HepG2 (cell line): ENCODE measurements at regions not wholly inside any gene's neighbourhood (a gene's known extent, or its start where the extent isn't known, plus 50 kb on each side); places are given as distances from the start of the nearest gene placed in this dataset.

Experiments used
- ATAC-seq: fragments of 200-7000 bp; cut with Tn5 transposase; 3 replicates; pipeline ENCODE4 v1.9.1; 2020; ENCODE audit warnings: mild to moderate bottlenecking, moderate library complexity
- BruUV-seq: library from RNA; stranded (reverse); fragments of 400-500 nt; replicated peaks from 2 replicates; lab custom pipeline; 2021; lab: Mats Ljungman, UMichigan
- CTCF ChIA-PET: fragments of 300-600 bp; formaldehyde crosslinking; extraction: SDS; loops from one replicate; lab custom pipeline; 2021; ENCODE audit warnings: low total read pairs, inconsistent platforms, low intra/inter-chr PET ratio; lab: Yijun Ruan, JAX
- POLR2A ChIA-PET: fragments of 350-600 bp; sonication (Branson Sonifier 250); formaldehyde crosslinking; loops from one replicate; lab custom pipeline; 2020; ENCODE audit warnings: antibody characterized with exemption, inconsistent platforms; lab: Yijun Ruan, JAX
- DNase-seq: peaks from one replicate; pipeline ENCODE4 v3.0.0-alpha.2; 2015; ENCODE audit warnings: low spot score
- FAIRE-seq: peaks from 3 replicates; lab custom pipeline; 2011; peaks lifted over from hg19 to GRCh38; lab: Jason Lieb, UNC
- H2AFZ ChIP-seq: one replicate; pipeline ENCODE4 v1.6.1; 2011; ENCODE audit warnings: low read length, inconsistent platforms
- H3K27ac ChIP-seq: fragments of 300-600 bp; 3 replicates; pipeline ENCODE4 v1.8.0; 2011; ENCODE audit warnings: mixed run types, mild to moderate bottlenecking, mixed read lengths, low read length, inconsistent platforms; ENCODE audit not compliant: insufficient read depth; ENCODE audit errors: extremely low read length
- H3K27me3 ChIP-seq, 2 experiments: fragments of 200-600 bp in 1 of 2; 2 replicates in 1 of 2; 3 replicates in 1 of 2; pipeline versions ENCODE4 v1.6.0 to v1.8.0; 2011; ENCODE audit warnings: low read length in 2 of 2, mild to moderate bottlenecking in 2 of 2, moderate library complexity in 2 of 2, inconsistent platforms in 1 of 2; ENCODE audit not compliant: insufficient read depth in 2 of 2, control insufficient read depth in 1 of 2
- H3K36me3 ChIP-seq, 2 experiments: fragments of 200-600 bp in 1 of 2; replicated peaks in 1 of 2; 2 replicates in 1 of 2; 3 replicates in 1 of 2; pipeline versions ENCODE4 v1.5.1 to v1.8.0; 2011; ENCODE audit warnings: low read length in 2 of 2, inconsistent platforms in 1 of 2; ENCODE audit not compliant: insufficient read depth in 2 of 2, control insufficient read depth in 1 of 2
- H3K4me1 ChIP-seq: 2 replicates; pipeline ENCODE4 v1.5.1; 2012; ENCODE audit warnings: low read length, inconsistent platforms; ENCODE audit not compliant: insufficient read depth
- H3K4me2 ChIP-seq: 2 replicates; pipeline ENCODE4 v1.6.0; 2011; ENCODE audit warnings: low read depth, low read length, inconsistent platforms
- H3K4me3 ChIP-seq, 3 experiments: fragments of 200-600 bp in 1 of 3; sonication (generic), shearing (Covaris generic) in 1 of 3; replicated peaks in 1 of 3; 2 replicates each; pipeline ENCODE4 v1.5.1; 2011 to 2016; ENCODE audit warnings: low read length in 3 of 3, inconsistent platforms in 2 of 3, low read depth in 2 of 3, mild to moderate bottlenecking in 2 of 3, control low read depth in 1 of 3, mixed read lengths in 1 of 3; ENCODE audit not compliant: insufficient read depth in 1 of 3
- H3K79me2 ChIP-seq: one replicate; pipeline ENCODE4 v1.6.1; 2011; ENCODE audit warnings: low read length, inconsistent platforms; ENCODE audit not compliant: insufficient read depth
- H3K9ac ChIP-seq: 2 replicates; pipeline ENCODE4 v1.6.0; 2011; ENCODE audit warnings: mild to moderate bottlenecking, low read depth, low read length, inconsistent platforms; ENCODE audit not compliant: insufficient read depth
- H3K9me3 ChIP-seq: 2 replicates; pipeline ENCODE4 v1.5.1; 2012; ENCODE audit warnings: mild to moderate bottlenecking, low read length
- H4K20me1 ChIP-seq: 2 replicates; pipeline ENCODE4 v1.6.0; 2011; ENCODE audit warnings: inconsistent platforms, mild to moderate bottlenecking, low read length, moderate library complexity; ENCODE audit not compliant: insufficient read depth
- AHR ChIP-seq: IDR thresholded peaks from 2 replicates; pipeline ENCODE4 v1.6.1; 2018; ENCODE audit warnings: missing genetic modification reagents, missing compliant biosample characterization
- ARID2 ChIP-seq: sonication (generic); formaldehyde crosslinking; IDR thresholded peaks from 2 replicates; pipeline ENCODE4 v1.8.1; 2022; ENCODE audit warnings: mild to moderate bottlenecking, missing genetic modification reagents, borderline replicate concordance
- BRF2 ChIP-seq: sonication (generic); formaldehyde crosslinking; IDR thresholded peaks from 2 replicates; pipeline ENCODE4 v1.8.1; 2022; ENCODE audit warnings: mild to moderate bottlenecking, missing genetic modification reagents
- CEBPZ ChIP-seq: IDR thresholded peaks from 2 replicates; pipeline ENCODE4 v1.6.1; 2012; ENCODE audit warnings: low read length, improper control_type of control experiment
- CREBL2 ChIP-seq: sonication (generic); formaldehyde crosslinking; IDR thresholded peaks from 2 replicates; pipeline ENCODE4 v1.8.1; 2023; ENCODE audit warnings: missing genetic modification reagents, mild to moderate bottlenecking, borderline replicate concordance
- FOXJ3 ChIP-seq: sonication (generic); formaldehyde crosslinking; IDR thresholded peaks from 2 replicates; pipeline ENCODE4 v1.4.0; 2020; ENCODE audit warnings: missing genetic modification reagents, mild to moderate bottlenecking, borderline replicate concordance
- GLI4 ChIP-seq: sonication (generic); formaldehyde crosslinking; IDR thresholded peaks from 2 replicates; pipeline ENCODE4 v1.5.1; 2020; ENCODE audit warnings: missing genetic modification reagents, mild to moderate bottlenecking, moderate library complexity, borderline replicate concordance
- HMGA1 ChIP-seq: sonication (generic); formaldehyde crosslinking; conservative IDR thresholded peaks from 2 replicates; pipeline ENCODE4 v1.4.0; 2020; ENCODE audit warnings: missing genetic modification reagents
- HNRNPUL1 ChIP-seq: fragments of 200-400 bp; formaldehyde crosslinking; IDR thresholded peaks from 2 replicates; pipeline ENCODE4 v1.6.1; 2017; ENCODE audit warnings: low read depth, mild to moderate bottlenecking, low read length, moderate library complexity
- KDM6A ChIP-seq: IDR thresholded peaks from 2 replicates; pipeline ENCODE4 v1.6.1; 2016; ENCODE audit warnings: low read depth
- POGK ChIP-seq: sonication (generic); formaldehyde crosslinking; conservative IDR thresholded peaks from 2 replicates; pipeline ENCODE4 v1.8.0; 2022; ENCODE audit warnings: mild to moderate bottlenecking, moderate library complexity, missing genetic modification reagents
- RBFOX2 ChIP-seq: fragments of 200-400 bp; formaldehyde crosslinking; IDR thresholded peaks from 2 replicates; pipeline ENCODE4 v1.6.1; 2017; ENCODE audit warnings: low read depth, mild to moderate bottlenecking, low read length
- SP5 ChIP-seq: IDR thresholded peaks from 2 replicates; pipeline ENCODE4 v1.6.1; 2016; ENCODE audit warnings: low read depth, borderline replicate concordance
- THAP7 ChIP-seq: sonication (generic); formaldehyde crosslinking; IDR thresholded peaks from 2 replicates; pipeline ENCODE4 v1.8.1; 2023; ENCODE audit warnings: mild to moderate bottlenecking, missing genetic modification reagents
- YY1 ChIP-seq: IDR thresholded peaks from 2 replicates; pipeline ENCODE4 v1.6.1; 2011; ENCODE audit warnings: low read length, low read depth, moderate library complexity, mild to moderate bottlenecking; ENCODE audit not compliant: insufficient read depth, insufficient replicate concordance
- ZNF354B ChIP-seq: sonication (generic); formaldehyde crosslinking; IDR thresholded peaks from 2 replicates; pipeline ENCODE4 v1.8.0; 2022; ENCODE audit warnings: mild to moderate bottlenecking, missing genetic modification reagents
- ZNF430 ChIP-seq: sonication (generic); formaldehyde crosslinking; IDR thresholded peaks from 2 replicates; pipeline ENCODE4 v1.9.0; 2021; ENCODE audit warnings: mild to moderate bottlenecking, missing genetic modification reagents
- ZNF564 ChIP-seq: sonication (generic); formaldehyde crosslinking; IDR thresholded peaks from 2 replicates; pipeline ENCODE4 v1.8.1; 2023; ENCODE audit warnings: mild to moderate bottlenecking, missing genetic modification reagents
- ZNF768 ChIP-seq: sonication (generic); formaldehyde crosslinking; IDR thresholded peaks from 2 replicates; pipeline ENCODE4 v1.4.0; 2020; ENCODE audit warnings: missing genetic modification reagents
- WGBS: methylation state at CpG from one replicate; pipeline ENCODE4 v1.1.6; 2017; ENCODE audit warnings: low lambda C conversion rate; 5-methylcytosine and 5-hydroxymethylcytosine counted together
- in situ Hi-C: cut with HindIII; loops from 2 replicates; pipeline ENCODE4 v1.10.0; 2017; ENCODE audit warnings: low pct_unique_long_range_greater_than_20kb; ENCODE audit not compliant: extremely low pct_ligation_motif_present
- intact Hi-C: fragments of 100-400 bp; cut with micrococcal nuclease; formaldehyde crosslinking; loops from one replicate; pipeline ENCODE4 v1.10.0; 2022; ENCODE audit not compliant: unreplicated experiment

- no peaks in the 10 kb centered on the region for H3K27me3 ChIP-seq
- DNase-seq (no peak), ATAC-seq (no peak), FAIRE-seq (no peak)
- no peak overlapping the region for H3K27ac ChIP-seq
- CTCF ChIA-PET: no interaction called here
- H3K4me2 ChIP-seq: no peak overlapping the region
- no peak overlapping the region for H3K9ac ChIP-seq
- no peaks in the 10 kb centered on the region for H3K36me3 ChIP-seq
- H2AFZ ChIP-seq: no peak overlapping the region
- BruUV-seq: no TSS peak
- in situ Hi-C loops (loop anchor here (25.0 kb wide), 1 partner anchor 617 kb away; no protein-coding TSS in a partner anchor), intact Hi-C loops (no loop called here)
- H3K4me3 ChIP-seq: no peak overlapping the region
- no peaks in the 10 kb centered on the region for H3K9me3 ChIP-seq
- no peaks in the 10 kb centered on the region for H3K4me1 ChIP-seq
- H3K79me2 ChIP-seq: no peaks in the 10 kb centered on the region
- H4K20me1 ChIP-seq: no peaks in the 10 kb centered on the region
- TF ChIP-seq GLI4: no peak
- no peak for TF ChIP-seq YY1
- no peak for TF ChIP-seq AHR (CRISPR knock-in tag)
- TF ChIP-seq ZNF564: no peak
- TF ChIP-seq ZNF354B (CRISPR knock-in tag): no peak
- TF ChIP-seq CEBPZ: no peak
- no peak for TF ChIP-seq SP5 (CRISPR knock-in tag)
- no peak for TF ChIP-seq HMGA1 (CRISPR knock-in tag)
- no peak for TF ChIP-seq RBFOX2
- TF ChIP-seq ARID2 (CRISPR knock-in tag): no peak
- TF ChIP-seq CREBL2 (CRISPR knock-in tag): no peak
- TF ChIP-seq FOXJ3 (CRISPR knock-in tag): no peak
- TF ChIP-seq ZNF430: no peak
- TF ChIP-seq THAP7 (CRISPR knock-in tag): no peak
- no peak for TF ChIP-seq POGK (CRISPR knock-in tag)
- TF ChIP-seq HNRNPUL1: no peak
- no peak for TF ChIP-seq ZNF768 (CRISPR knock-in tag)
- no peak for TF ChIP-seq BRF2 (CRISPR knock-in tag)
- no peak for TF ChIP-seq KDM6A (CRISPR knock-in tag)
- 1% methylated on average over 3 of the region's 3 CpGs for WGBS
- POLR2A ChIA-PET: no interaction called here
Measured at GRCh38 chr9:90245661-90246060, 397.0 kb downstream of the DIRAS2 start.
